HEK293 (cell line): ENCODE measurements at regions not wholly inside any gene's neighbourhood (a gene's known extent, or its start where the extent isn't known, plus 50 kb on each side); places are given as distances from the start of the nearest gene placed in this dataset.

Experiments
- CTCF ChIP-seq: fragments of 450-650 bp; formaldehyde crosslinking; IDR thresholded peaks from 2 replicates; pipeline ENCODE4 v1.5.1; 2016; ENCODE audit warnings: missing biosample characterization, missing genetic modification characterization
- PRDM10 ChIP-seq: fragments of 450-650 bp; formaldehyde crosslinking; IDR thresholded peaks from 2 replicates; pipeline ENCODE4 v1.5.1; 2016; ENCODE audit warnings: missing biosample characterization, missing genetic modification characterization
- YY1 ChIP-seq: fragments of 450-650 bp; formaldehyde crosslinking; IDR thresholded peaks from 2 replicates; pipeline ENCODE4 v1.5.1; 2018; ENCODE audit warnings: missing biosample characterization, missing genetic modification characterization
- ZNF121 ChIP-seq: fragments of 450-650 bp; formaldehyde crosslinking; IDR thresholded peaks from 2 replicates; pipeline ENCODE4 v1.5.1; 2016; ENCODE audit warnings: missing biosample characterization, missing genetic modification characterization
- ZNF561 ChIP-seq: fragments of 450-650 bp; IDR thresholded peaks from 2 replicates; pipeline ENCODE4 v1.5.1; 2018; ENCODE audit warnings: missing biosample characterization, missing genetic modification characterization, borderline replicate concordance
- ZNF670 ChIP-seq: fragments of 450-650 bp; formaldehyde crosslinking; IDR thresholded peaks from 2 replicates; pipeline ENCODE4 v1.5.1; 2016; ENCODE audit warnings: missing biosample characterization, missing genetic modification characterization, low read depth

- TF ChIP-seq CTCF, result no peak
- TF ChIP-seq ZNF121 (tag by site-specific recombination), result no peak
- TF ChIP-seq ZNF561 (tag by site-specific recombination), result no peak
- TF ChIP-seq ZNF670 (tag by site-specific recombination), result no peak
- no peak for TF ChIP-seq PRDM10 (tag by site-specific recombination)
- TF ChIP-seq YY1 (tag by site-specific recombination), result no peak
These were observed 75.0 kb upstream of the MMADHC start for GRCh38 chr2:149662556-149662955.
